ENCODE measurements at regions not wholly inside any gene's neighbourhood (a gene's known extent, or its start where the extent isn't known, plus 50 kb on each side); places are given as distances from the start of the nearest gene placed in this dataset.

- Histone ChIP-seq H3K4me3 (ENCODE audit: low read depth, low read length) (no peak overlapping the region), H3K9ac (no peak overlapping the region), H3K79me2 (no peaks in the 10 kb centered on the region), H2AFZ (no peak overlapping the region), H3K27me3 (ENCODE audit: control insufficient read depth, insufficient read depth, low read length) (no peaks in the 10 kb centered on the region), H3K4me1 (no peaks in the 10 kb centered on the region), H3K4me2 (ENCODE audit: low read length) (no peak overlapping the region), H3K27ac (no peak overlapping the region), H3K36me3 (ENCODE audit: control insufficient read depth, insufficient read depth, low read length) (no peaks in the 10 kb centered on the region), H3K9me3 (ENCODE audit: control insufficient read depth, low read length) (no peaks in the 10 kb centered on the region)
- no peak for TF ChIP-seq CTCF (IDR thresholded peaks at IDR 0.05)
These were observed 1006.2 kb upstream of the FLRT2 start for GRCh38 chr14:84523746-84524145.

- no peak for TF ChIP-seq CTCF (IDR thresholded peaks at IDR 0.05)
- H3K27me3 ChIP-seq (ENCODE audit: control insufficient read depth, insufficient read depth, low read length): no peaks in the 10 kb centered on the region
- H3K4me3 ChIP-seq (ENCODE audit: low read depth, low read length): no peak overlapping the region
- no peak overlapping the region for H2AFZ ChIP-seq
- H3K36me3 ChIP-seq (ENCODE audit: control insufficient read depth, insufficient read depth, low read length): no peaks in the 10 kb centered on the region
- no peaks in the 10 kb centered on the region for H3K4me1 ChIP-seq
- H3K9ac ChIP-seq: no peak overlapping the region
- no peak overlapping the region for H3K27ac ChIP-seq
- no peaks in the 10 kb centered on the region for H3K79me2 ChIP-seq
- no peaks in the 10 kb centered on the region for H3K9me3 ChIP-seq (ENCODE audit: control insufficient read depth, low read length)
- no peak overlapping the region for H3K4me2 ChIP-seq (ENCODE audit: low read length)
These were observed 1002.2 kb upstream of the FLRT2 start for GRCh38 chr14:84527706-84528105.

- Histone ChIP-seq H3K79me2 (no peaks in the 10 kb centered on the region), H3K4me3 (ENCODE audit: low read depth, low read length) (no peak overlapping the region), H3K9ac (no peak overlapping the region), H3K4me1 (no peaks in the 10 kb centered on the region), H3K4me2 (ENCODE audit: low read length) (no peak overlapping the region), H3K9me3 (ENCODE audit: control insufficient read depth, low read length) (no peaks in the 10 kb centered on the region), H2AFZ (no peak overlapping the region), H3K36me3 (ENCODE audit: control insufficient read depth, insufficient read depth, low read length) (no peaks in the 10 kb centered on the region), H3K27ac (no peak overlapping the region), H3K27me3 (ENCODE audit: control insufficient read depth, insufficient read depth, low read length) (no peaks in the 10 kb centered on the region)
- no peak for TF ChIP-seq CTCF (IDR thresholded peaks at IDR 0.05)
These were observed 997.9 kb upstream of the FLRT2 start for GRCh38 chr14:84532016-84532415.

DNA sequence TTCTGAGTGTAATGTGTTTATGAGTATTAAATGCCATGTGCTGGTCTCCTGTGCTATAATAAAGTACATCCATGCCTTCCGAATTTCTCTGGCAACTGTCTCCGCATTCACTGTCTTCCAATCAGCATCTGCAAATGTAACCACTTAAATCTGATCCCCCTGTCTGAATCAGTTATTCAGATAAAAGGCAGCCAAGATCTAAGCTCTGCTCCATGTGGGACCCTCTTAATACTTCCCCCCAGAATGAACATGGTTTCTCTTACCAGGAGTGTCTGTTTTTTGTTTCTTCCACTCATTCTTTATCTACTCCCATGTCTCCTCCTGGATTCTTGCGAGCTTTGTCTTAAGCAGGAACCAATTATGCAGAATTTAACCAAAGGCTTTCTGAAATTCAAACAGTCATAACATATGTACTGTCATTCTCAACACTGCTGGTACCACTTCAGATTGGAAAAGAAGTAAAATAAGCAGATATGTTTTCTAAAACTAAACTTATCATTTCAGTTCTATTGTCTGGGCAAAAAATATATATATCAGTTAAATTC is 996.7 kb upstream of the FLRT2 start:
- Histone ChIP-seq H3K4me2 (ENCODE audit: low read length) (no peak overlapping the region), H3K4me1 (no peaks in the 10 kb centered on the region), H3K9me3 (ENCODE audit: control insufficient read depth, low read length) (no peaks in the 10 kb centered on the region), H3K27me3 (ENCODE audit: control insufficient read depth, insufficient read depth, low read length) (no peaks in the 10 kb centered on the region), H3K9ac (no peak overlapping the region), H3K79me2 (no peaks in the 10 kb centered on the region), H3K4me3 (ENCODE audit: low read depth, low read length) (no peak overlapping the region), H3K27ac (no peak overlapping the region), H2AFZ (no peak overlapping the region), H3K36me3 (ENCODE audit: control insufficient read depth, insufficient read depth, low read length) (no peaks in the 10 kb centered on the region)
- TF ChIP-seq CTCF (IDR thresholded peaks at IDR 0.05): no peak

DNA sequence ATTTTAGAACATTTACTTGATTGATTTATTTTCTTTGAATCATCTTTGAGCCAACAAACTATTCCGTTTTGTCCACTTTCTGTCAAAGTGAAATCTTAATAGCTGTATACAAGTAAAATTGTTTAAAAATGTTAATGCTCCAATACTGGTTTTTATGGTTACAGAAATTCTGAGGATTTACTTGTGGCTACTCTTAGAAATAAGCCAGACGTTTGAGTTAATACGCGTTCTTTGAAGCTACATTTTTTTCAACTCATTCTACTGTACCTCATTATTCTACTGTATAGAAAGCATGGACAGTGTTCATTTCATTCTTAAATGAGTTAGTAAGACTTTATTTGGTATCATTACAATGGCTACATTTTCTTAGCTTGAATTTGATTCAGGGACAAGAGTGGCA is 996.2 kb upstream of the FLRT2 start:
- no peak for TF ChIP-seq CTCF (IDR thresholded peaks at IDR 0.05)
- no peaks in the 10 kb centered on the region for H3K27me3 ChIP-seq (ENCODE audit: control insufficient read depth, insufficient read depth, low read length)
- no peaks in the 10 kb centered on the region for H3K36me3 ChIP-seq (ENCODE audit: control insufficient read depth, insufficient read depth, low read length)
- no peak overlapping the region for H2AFZ ChIP-seq
- H3K9ac ChIP-seq: no peak overlapping the region
- H3K4me1 ChIP-seq: no peaks in the 10 kb centered on the region
- no peaks in the 10 kb centered on the region for H3K79me2 ChIP-seq
- no peaks in the 10 kb centered on the region for H3K9me3 ChIP-seq (ENCODE audit: control insufficient read depth, low read length)
- no peak overlapping the region for H3K27ac ChIP-seq
- H3K4me2 ChIP-seq (ENCODE audit: low read length): no peak overlapping the region
- H3K4me3 ChIP-seq (ENCODE audit: low read depth, low read length): no peak overlapping the region
